ENCODE measurements at regions not wholly inside any gene's neighbourhood (a gene's known extent, or its start where the extent isn't known, plus 50 kb on each side); places are given as distances from the start of the nearest gene placed in this dataset.

DNA sequence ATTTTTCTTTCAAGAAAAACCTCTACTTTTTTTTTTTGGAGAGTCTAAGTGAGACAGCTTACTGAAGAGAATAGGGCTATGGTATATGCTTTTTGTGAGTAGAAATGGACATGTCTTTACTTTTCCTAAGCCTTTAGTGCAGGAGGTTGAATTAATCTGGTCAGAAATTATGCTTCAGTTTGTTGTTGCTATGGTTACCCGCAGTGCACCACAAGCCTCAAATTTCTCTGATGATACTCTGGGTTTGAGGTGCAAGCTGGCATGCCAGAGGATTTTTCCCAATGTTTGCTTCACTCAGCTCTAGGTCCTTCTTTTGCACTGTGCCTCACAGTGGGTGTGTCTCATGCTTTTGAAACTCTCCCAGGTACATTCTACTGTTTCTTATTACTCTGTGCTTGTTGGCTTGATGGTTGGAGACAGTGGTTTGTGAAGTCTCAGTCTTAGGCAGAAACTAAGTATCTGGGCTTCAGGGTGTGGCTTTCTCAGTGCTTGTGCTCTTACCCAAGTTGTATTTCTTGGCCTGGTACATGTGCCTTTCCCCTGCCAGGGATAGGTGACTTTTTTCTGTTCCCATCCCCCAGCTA lies 278.3 kb downstream of the RBM43 start:
- Mint-ChIP-seq H3K4me3 (no peak overlapping the region), H3K9me3 (ENCODE audit: low read depth) (peaks cover 9% of the 10 kb centered on the region), H3K27me3 (peaks cover 17% of the 10 kb centered on the region), H3K4me1 (no peaks in the 10 kb centered on the region), H3K36me3 (ENCODE audit: low read depth) (no peaks in the 10 kb centered on the region), H3K27ac (no peak overlapping the region)
- POLR2A ChIA-PET, result no interaction called here
- ATAC-seq (no peak), DNase-seq (no peak)
- intact Hi-C loops (cut with DNase I, micrococcal nuclease), result no loop called here
- CTCF ChIA-PET, result no interaction called here

DNA sequence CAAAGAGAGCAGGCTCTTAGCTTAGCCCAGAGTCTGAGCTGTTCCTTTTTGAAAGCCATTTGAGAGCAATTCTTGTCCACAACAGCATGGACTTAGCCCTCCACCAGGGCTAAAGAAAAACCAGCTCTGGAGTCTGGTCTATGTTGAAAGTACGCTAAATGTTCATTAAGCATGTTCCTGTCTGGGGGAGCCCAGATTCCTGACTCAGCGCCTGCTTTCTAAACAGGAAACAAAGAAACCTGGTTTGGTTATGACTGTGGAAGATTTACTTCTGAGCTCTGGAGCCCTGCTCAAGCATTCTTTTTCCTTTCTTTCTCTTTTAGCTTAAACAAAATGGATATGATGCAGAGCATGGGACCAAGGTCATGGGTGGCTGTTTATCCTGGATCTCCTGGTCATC lies 279.8 kb downstream of the RBM43 start:
- POLR2A ChIA-PET, result no interaction called here
- Mint-ChIP-seq H3K9me3 (ENCODE audit: low read depth) (peaks cover 3% of the 10 kb centered on the region), H3K4me1 (no peaks in the 10 kb centered on the region), H3K36me3 (ENCODE audit: low read depth) (no peaks in the 10 kb centered on the region), H3K27ac (no peak overlapping the region), H3K27me3 (peaks cover 17% of the 10 kb centered on the region), H3K4me3 (no peak overlapping the region)
- intact Hi-C loops (cut with DNase I, micrococcal nuclease), result no loop called here
- DNase-seq (peak; percentile 10), ATAC-seq (peak; percentile 44)
- CTCF ChIA-PET, result no interaction called here

DNA sequence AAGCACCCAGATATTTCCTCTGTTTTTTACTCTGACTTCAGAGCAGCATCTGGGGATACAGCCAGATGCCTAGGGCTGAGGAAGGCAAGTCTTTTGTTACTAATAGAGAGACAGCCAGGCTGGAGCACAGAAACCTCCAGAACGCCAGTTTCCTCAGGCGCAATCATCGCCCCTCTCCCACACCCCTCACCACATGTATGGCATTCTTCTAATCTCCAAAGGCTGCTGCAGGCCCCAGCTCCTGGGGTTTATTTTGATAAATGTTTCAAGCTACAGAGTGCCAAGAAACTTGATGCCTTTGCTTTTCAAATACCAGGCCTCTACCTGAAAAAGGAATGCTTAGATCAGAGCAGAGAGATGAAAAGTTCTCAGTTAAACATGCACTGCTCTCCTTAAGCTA lies 283.6 kb downstream of the RBM43 start:
- peaks cover 5% of the 10 kb centered on the region for H3K27me3 Mint-ChIP-seq
- ChIA-PET CTCF (no interaction called here), POLR2A (no interaction called here)
- ATAC-seq (no peak), DNase-seq (no peak)
- intact Hi-C loops (cut with DNase I, micrococcal nuclease), result no loop called here
- H3K4me1 Mint-ChIP-seq, result no peaks in the 10 kb centered on the region
- H3K9me3 Mint-ChIP-seq (ENCODE audit: low read depth), result no peaks in the 10 kb centered on the region
- no peaks in the 10 kb centered on the region for H3K36me3 Mint-ChIP-seq (ENCODE audit: low read depth)
- no peak overlapping the region for H3K4me3 Mint-ChIP-seq
- no peak overlapping the region for H3K27ac Mint-ChIP-seq

DNA sequence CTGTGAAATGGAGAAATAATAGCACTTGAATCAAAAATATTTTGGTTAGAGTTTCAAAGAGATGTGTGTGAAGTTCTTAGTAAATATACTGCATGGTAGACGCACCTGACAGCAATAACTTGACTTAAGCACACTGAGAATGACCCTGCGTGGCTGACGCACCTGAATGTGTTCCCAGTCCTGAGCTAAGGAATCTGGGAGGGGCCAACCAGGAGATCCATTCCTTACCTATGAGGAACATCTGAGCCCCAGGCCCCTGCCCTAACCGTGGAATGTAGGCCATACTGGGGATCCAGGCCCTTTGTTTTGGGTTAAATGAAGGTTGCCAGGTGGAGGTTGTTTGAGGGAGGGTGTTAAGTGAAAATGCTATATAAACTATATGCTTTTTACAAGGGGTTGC lies 284.4 kb downstream of the RBM43 start:
- DNase-seq, result no peak
- Mint-ChIP-seq H3K27me3 (peaks cover under 1% of the 10 kb centered on the region), H3K27ac (no peak overlapping the region), H3K4me1 (no peaks in the 10 kb centered on the region), H3K4me3 (no peak overlapping the region), H3K36me3 (ENCODE audit: low read depth) (no peaks in the 10 kb centered on the region), H3K9me3 (ENCODE audit: low read depth) (no peaks in the 10 kb centered on the region)
- intact Hi-C loops (cut with DNase I, micrococcal nuclease), result no loop called here
- ChIA-PET CTCF (no interaction called here), POLR2A (no interaction called here)
- no peak for ATAC-seq

DNA sequence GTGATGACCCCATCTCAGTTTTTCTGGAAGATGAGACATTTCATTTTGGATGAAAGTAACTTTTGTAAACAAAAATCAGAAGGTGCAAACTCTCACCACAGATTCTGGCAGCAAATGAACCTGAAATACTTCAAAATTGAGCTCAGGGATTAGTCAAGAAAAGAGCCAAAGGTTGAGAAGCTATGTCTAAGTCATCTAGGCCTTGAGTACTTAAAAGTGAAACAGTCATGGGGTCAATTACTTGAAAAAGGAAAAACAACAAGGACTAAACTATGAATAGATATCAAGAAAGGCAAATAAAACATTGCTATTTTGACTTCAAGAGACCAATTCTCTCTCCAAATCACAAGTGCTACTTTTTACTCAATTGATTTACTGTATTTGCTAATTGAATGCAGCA lies 285.1 kb downstream of the RBM43 start:
- H3K4me3 Mint-ChIP-seq, result no peak overlapping the region
- ATAC-seq (no peak), DNase-seq (no peak)
- no peak overlapping the region for H3K27ac Mint-ChIP-seq
- no peaks in the 10 kb centered on the region for H3K36me3 Mint-ChIP-seq (ENCODE audit: low read depth)
- intact Hi-C loops (cut with DNase I, micrococcal nuclease), result no loop called here
- CTCF ChIA-PET, result interaction anchor here (0.7 to 0.9 kb wide), 2 partner anchors 29 to 199 kb away, joined by 3 read pairs; no protein-coding TSS in a partner anchor
- H3K27me3 Mint-ChIP-seq, result no peaks in the 10 kb centered on the region
- no peaks in the 10 kb centered on the region for H3K9me3 Mint-ChIP-seq (ENCODE audit: low read depth)
- no peaks in the 10 kb centered on the region for H3K4me1 Mint-ChIP-seq
- POLR2A ChIA-PET, result no interaction called here

DNA sequence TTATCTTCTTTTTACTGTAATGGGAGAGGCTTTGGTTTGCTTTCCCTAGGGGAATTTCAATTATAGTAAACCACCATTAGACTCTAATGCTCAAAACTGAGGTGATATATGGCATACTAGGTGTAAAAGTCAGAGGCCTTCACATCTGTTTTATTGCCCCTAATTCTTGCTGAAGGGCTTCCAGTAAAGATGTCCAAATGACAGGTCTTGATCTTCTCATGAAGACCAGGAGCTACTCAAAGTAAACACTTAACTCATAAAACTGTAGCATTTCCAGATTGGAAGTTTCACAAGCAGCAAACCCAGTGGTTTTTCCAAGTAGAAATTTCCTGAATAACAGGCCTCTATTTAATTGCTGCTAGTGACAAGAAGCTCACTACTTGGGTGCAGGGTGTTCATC lies 286.8 kb downstream of the RBM43 start:
- no peaks in the 10 kb centered on the region for H3K4me1 Mint-ChIP-seq
- ATAC-seq, result no peak
- no peaks in the 10 kb centered on the region for H3K9me3 Mint-ChIP-seq (ENCODE audit: low read depth)
- no peaks in the 10 kb centered on the region for H3K36me3 Mint-ChIP-seq (ENCODE audit: low read depth)
- H3K27ac Mint-ChIP-seq, result no peak overlapping the region
- H3K4me3 Mint-ChIP-seq, result no peak overlapping the region
- ChIA-PET CTCF (interaction anchor here (0.8 kb wide), 1 partner anchor 11 kb away, joined by 4 read pairs; no protein-coding TSS in a partner anchor), POLR2A (no interaction called here)
- H3K27me3 Mint-ChIP-seq, result no peaks in the 10 kb centered on the region
- no peak for DNase-seq
- intact Hi-C loops (cut with DNase I, micrococcal nuclease), result no loop called here

DNA sequence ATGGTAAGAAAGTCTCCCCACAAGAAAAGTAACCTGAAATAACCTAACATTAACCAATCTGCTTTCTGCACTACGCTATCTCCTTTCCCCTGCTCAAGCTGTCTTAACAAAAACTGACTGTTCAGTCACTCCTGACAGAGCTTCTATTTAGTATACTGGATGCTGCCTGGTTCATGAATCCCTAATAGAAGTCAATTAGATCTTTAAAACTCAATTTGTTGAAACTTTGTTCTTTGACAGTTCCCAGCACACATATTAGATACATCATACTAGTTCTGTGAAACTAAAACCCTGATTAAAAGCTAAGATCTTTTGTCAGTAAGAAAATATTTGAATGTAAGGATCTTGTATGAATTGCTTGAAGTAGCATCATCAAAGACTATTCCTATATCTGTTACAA lies 287.4 kb downstream of the RBM43 start:
- ATAC-seq (no peak), DNase-seq (no peak)
- no peaks in the 10 kb centered on the region for H3K27me3 Mint-ChIP-seq
- ChIA-PET POLR2A (interaction anchor here (0.6 kb wide), 1 partner anchor 19 kb away, joined by 3 read pairs; no protein-coding TSS in a partner anchor), CTCF (interaction anchor here (0.8 kb wide), 1 partner anchor 12 kb away, joined by 4 read pairs; no protein-coding TSS in a partner anchor)
- no peak overlapping the region for H3K27ac Mint-ChIP-seq
- no peak overlapping the region for H3K4me3 Mint-ChIP-seq
- no peaks in the 10 kb centered on the region for H3K4me1 Mint-ChIP-seq
- H3K36me3 Mint-ChIP-seq (ENCODE audit: low read depth), result no peaks in the 10 kb centered on the region
- intact Hi-C loops (cut with DNase I, micrococcal nuclease), result no loop called here
- H3K9me3 Mint-ChIP-seq (ENCODE audit: low read depth), result no peaks in the 10 kb centered on the region

DNA sequence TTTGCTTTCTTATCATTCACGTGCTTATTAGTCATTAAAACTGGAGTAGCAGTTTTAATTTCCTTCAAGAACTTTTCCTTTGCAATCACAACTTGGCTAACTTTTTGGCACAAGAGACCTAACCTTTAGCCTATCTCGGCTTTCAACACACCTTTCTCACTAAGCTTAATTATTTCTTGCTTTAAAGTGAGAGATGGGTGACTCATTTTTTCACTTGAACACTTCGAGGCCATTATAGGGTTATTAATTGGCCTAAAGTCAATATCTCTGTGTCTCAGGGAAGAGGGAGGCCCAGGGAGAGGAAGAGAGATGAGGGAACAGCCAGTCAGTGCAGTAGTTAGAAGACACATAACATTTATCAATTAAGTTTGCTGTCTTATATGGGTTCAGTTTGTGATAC lies 289.8 kb downstream of the RBM43 start:
- ATAC-seq (no peak), DNase-seq (no peak)
- POLR2A ChIA-PET, result no interaction called here
- CTCF ChIA-PET, result no interaction called here
- Mint-ChIP-seq H3K9me3 (ENCODE audit: low read depth) (no peaks in the 10 kb centered on the region), H3K4me1 (no peaks in the 10 kb centered on the region), H3K36me3 (ENCODE audit: low read depth) (no peaks in the 10 kb centered on the region), H3K27ac (no peak overlapping the region), H3K4me3 (no peak overlapping the region), H3K27me3 (peaks cover 4% of the 10 kb centered on the region)
- intact Hi-C loops (cut with DNase I, micrococcal nuclease), result no loop called here

DNA sequence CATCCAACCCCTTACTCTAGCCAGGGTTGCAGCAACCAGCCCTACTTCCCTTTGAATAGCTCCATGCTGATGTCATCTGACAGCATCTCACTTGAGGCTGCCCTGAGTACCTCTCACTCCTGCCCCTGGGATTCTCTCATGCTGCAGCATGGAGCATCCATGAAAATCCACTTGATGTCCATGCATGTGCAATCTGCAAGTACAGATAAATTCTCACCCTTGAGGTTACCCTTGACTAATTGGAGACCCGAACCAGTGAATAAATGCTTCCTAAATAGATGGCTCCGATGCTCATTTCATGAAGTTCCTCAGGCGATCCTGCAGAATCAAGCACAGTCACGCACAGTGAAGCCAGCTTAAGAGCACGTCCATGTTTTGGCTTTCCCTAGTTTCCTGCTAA lies 298.3 kb downstream of the RBM43 start:
- H3K4me1 Mint-ChIP-seq, result no peaks in the 10 kb centered on the region
- H3K4me3 Mint-ChIP-seq, result no peak overlapping the region
- intact Hi-C loops (cut with DNase I, micrococcal nuclease), result no loop called here
- peaks cover under 1% of the 10 kb centered on the region for H3K27me3 Mint-ChIP-seq
- CTCF ChIA-PET, result no interaction called here
- POLR2A ChIA-PET, result no interaction called here
- H3K9me3 Mint-ChIP-seq (ENCODE audit: low read depth), result no peaks in the 10 kb centered on the region
- H3K36me3 Mint-ChIP-seq (ENCODE audit: low read depth), result no peaks in the 10 kb centered on the region
- no peak overlapping the region for H3K27ac Mint-ChIP-seq
- DNase-seq (no peak), ATAC-seq (no peak)

DNA sequence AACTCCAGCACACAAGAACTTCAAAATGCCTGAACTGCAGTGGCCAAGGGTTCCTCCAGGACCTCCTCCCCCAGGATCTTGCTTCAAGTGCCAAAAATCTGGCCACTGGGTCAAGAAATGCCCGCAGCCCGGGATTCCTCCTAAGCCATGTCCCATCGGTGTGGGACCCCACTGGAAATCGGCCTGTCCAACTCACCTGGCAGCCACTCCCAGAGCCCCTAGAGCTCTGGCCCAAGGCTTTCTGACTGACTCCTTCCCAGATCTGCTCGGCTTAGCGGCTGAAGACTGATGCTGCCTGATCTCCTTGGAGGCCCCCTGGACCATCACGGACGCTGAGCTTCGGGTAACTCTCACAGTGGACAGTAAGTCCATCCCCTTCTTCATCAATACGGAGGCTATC lies 306.4 kb downstream of the RBM43 start:
- ChIA-PET POLR2A (no interaction called here), CTCF (no interaction called here)
- Mint-ChIP-seq H3K4me1 (no peaks in the 10 kb centered on the region), H3K27ac (no peak overlapping the region), H3K9me3 (ENCODE audit: low read depth) (no peaks in the 10 kb centered on the region), H3K4me3 (no peak overlapping the region), H3K27me3 (no peaks in the 10 kb centered on the region), H3K36me3 (ENCODE audit: low read depth) (no peaks in the 10 kb centered on the region)
- DNase-seq, result no peak
- intact Hi-C loops (cut with DNase I, micrococcal nuclease), result no loop called here
- no peak for ATAC-seq

DNA sequence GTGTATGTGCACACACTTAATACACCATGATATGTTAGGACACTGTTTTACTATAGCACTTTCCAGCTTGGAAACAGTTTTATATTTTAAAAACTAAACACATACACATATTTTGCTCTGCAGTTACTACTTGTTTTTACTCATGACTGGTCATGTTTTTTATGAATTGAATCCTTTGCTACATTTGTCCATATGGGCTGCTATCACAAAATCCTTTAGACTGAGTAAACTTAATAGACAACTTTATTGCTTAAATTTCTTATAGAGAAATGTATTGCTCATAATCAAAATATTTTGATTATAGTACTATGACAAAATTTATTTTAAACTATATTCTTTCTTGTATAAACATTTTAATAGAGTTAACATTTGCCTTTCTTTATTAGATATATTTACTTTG lies 314.8 kb downstream of the RBM43 start:
- no peaks in the 10 kb centered on the region for H3K27me3 Mint-ChIP-seq
- H3K4me1 Mint-ChIP-seq, result no peaks in the 10 kb centered on the region
- CTCF ChIA-PET, result interaction anchor here (1.0 kb wide), 1 partner anchor 30 kb away, joined by 3 read pairs; no protein-coding TSS in a partner anchor

DNA sequence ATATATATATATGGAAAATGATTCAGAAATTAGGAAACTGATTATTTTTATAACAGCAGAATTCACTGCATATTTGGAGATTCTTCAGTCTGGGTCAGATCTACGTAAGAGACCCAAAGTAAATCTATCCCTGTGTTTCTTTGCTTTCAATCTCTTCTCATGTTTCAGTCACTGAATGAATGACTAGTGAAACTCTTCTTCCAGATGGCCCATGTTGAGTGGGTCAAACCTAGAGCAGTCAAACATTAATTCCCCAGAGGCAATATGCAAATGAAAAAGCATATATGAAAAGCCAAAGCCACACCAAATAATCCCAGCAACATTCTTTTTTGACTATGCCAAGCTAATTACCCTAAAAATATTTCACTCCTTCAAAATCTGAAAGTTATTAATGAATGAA lies 317.3 kb downstream of the RBM43 start:
- no peaks in the 10 kb centered on the region for H3K36me3 Mint-ChIP-seq (ENCODE audit: low read depth)
- H3K4me1 Mint-ChIP-seq, result no peaks in the 10 kb centered on the region
- DNase-seq, result no peak
- no peak overlapping the region for H3K4me3 Mint-ChIP-seq
- ATAC-seq, result no peak
- H3K27ac Mint-ChIP-seq, result no peak overlapping the region
- POLR2A ChIA-PET, result no interaction called here
- CTCF ChIA-PET, result interaction anchor here (0.6 kb wide), 1 partner anchor 140 kb away, joined by 4 read pairs; no protein-coding TSS in a partner anchor
- no peaks in the 10 kb centered on the region for H3K27me3 Mint-ChIP-seq
- H3K9me3 Mint-ChIP-seq (ENCODE audit: low read depth), result no peaks in the 10 kb centered on the region
- intact Hi-C loops (cut with DNase I, micrococcal nuclease), result no loop called here

More for the DNA sequence above, 314.8 kb downstream of the RBM43 start:
- POLR2A ChIA-PET, result no interaction called here
- no peak for DNase-seq
- Mint-ChIP-seq H3K36me3 (ENCODE audit: low read depth) (no peaks in the 10 kb centered on the region), H3K27ac (no peak overlapping the region), H3K9me3 (ENCODE audit: low read depth) (peaks cover 2% of the 10 kb centered on the region), H3K4me3 (no peak overlapping the region)
- intact Hi-C loops (cut with DNase I, micrococcal nuclease), result no loop called here
- ATAC-seq, result no peak

DNA sequence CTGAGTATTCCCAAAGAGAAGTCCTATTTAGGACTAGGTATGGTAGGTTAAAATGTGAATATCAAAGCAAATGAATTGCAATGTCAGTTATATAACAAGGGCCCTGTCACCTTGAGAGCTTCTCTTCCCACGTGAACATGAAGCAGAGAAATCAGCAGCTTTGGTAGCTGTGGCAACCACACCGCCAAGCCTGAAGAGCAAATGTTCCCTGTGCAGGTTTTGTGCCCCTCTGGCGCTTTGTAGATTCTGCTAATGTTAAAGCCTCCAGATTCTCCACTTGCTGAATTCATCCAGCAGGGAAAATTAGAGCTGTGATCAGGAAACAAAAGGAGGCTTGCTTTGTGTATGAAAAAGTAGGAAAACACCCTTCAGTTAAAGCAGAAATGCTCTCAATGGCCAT lies 322.6 kb downstream of the RBM43 start:
- POLR2A ChIA-PET, result no interaction called here
- intact Hi-C loops (cut with DNase I, micrococcal nuclease), result no loop called here

More for the DNA sequence above, 322.6 kb downstream of the RBM43 start:
- H3K36me3 Mint-ChIP-seq (ENCODE audit: low read depth), result no peaks in the 10 kb centered on the region
- no peaks in the 10 kb centered on the region for H3K4me1 Mint-ChIP-seq
- DNase-seq (no peak), ATAC-seq (no peak)
- CTCF ChIA-PET, result no interaction called here
- no peak overlapping the region for H3K4me3 Mint-ChIP-seq
- H3K9me3 Mint-ChIP-seq (ENCODE audit: low read depth), result no peaks in the 10 kb centered on the region
- H3K27me3 Mint-ChIP-seq, result no peaks in the 10 kb centered on the region
- no peak overlapping the region for H3K27ac Mint-ChIP-seq

Measured in activated CD4-positive, alpha-beta T cell treated with anti-CD3 and anti-CD28 coated beads for 36 hours (primary cell).